Esophagus squamous epithelium (tissue), 4 donors: ENCODE measurements at regions not wholly inside any gene's neighbourhood (a gene's known extent, or its start where the extent isn't known, plus 50 kb on each side); places are given as distances from the start of the nearest gene placed in this dataset.

Experiments
- POLR2A ChIP-seq, 4 donors: fragments of 450-650 bp; IDR thresholded peaks; one replicate each; pipeline ENCODE4 v1.6.1; 2017; ENCODE audit warnings: antibody characterized with exemption in 4 of 4, mild to moderate bottlenecking in 4 of 4, moderate library complexity in 3 of 4
- TF ChIP-seq, protein P1 (sequence below), 6 experiments: fragments of 450-650 bp in 4 of 6; fragments of 200-600 bp in 2 of 6; sonication (generic) in 2 of 6; IDR thresholded peaks; one replicate each; pipeline ENCODE4 v1.5.1; 2016 to 2019; ENCODE audit warnings: antibody characterized with exemption in 6 of 6, mild to moderate bottlenecking in 4 of 6, moderate library complexity in 4 of 6

DNA sequence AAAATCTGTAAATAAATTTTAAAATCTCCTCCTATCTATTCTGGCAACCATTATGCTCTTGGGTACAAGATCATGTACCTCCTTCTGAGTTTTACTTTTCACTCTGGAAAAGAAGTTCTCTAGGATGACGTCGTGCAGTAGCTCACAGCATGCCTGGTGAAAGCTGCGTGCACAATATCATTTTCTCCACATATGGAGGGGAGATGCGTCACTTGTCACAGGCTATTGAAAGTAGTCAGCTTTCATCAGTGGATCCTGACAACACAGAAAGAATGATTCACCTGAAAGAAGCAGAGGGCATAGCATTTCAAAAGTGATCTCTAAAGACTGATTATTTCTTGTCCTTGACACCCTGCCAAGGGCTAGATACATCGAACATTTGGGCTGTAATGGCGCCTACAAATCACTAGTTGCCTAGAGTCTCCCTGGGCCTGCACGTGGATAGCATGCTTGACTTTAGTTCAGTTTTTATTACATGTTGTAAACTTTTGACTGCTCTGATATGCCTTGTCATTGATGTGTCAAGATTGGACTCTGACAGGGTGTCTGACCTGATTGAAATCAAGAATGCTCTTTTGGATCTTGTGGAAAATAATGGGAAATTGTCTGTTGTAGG, 1365.6 kb downstream of the OLFM4 start:
- TF ChIP-seq, protein P1, sequence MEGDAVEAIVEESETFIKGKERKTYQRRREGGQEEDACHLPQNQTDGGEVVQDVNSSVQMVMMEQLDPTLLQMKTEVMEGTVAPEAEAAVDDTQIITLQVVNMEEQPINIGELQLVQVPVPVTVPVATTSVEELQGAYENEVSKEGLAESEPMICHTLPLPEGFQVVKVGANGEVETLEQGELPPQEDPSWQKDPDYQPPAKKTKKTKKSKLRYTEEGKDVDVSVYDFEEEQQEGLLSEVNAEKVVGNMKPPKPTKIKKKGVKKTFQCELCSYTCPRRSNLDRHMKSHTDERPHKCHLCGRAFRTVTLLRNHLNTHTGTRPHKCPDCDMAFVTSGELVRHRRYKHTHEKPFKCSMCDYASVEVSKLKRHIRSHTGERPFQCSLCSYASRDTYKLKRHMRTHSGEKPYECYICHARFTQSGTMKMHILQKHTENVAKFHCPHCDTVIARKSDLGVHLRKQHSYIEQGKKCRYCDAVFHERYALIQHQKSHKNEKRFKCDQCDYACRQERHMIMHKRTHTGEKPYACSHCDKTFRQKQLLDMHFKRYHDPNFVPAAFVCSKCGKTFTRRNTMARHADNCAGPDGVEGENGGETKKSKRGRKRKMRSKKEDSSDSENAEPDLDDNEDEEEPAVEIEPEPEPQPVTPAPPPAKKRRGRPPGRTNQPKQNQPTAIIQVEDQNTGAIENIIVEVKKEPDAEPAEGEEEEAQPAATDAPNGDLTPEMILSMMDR (IDR thresholded peaks at IDR 0.05), result no peak
- TF ChIP-seq POLR2A (IDR thresholded peaks at IDR 0.05), result no peak
